ENCODE measurements at regions not wholly inside any gene's neighbourhood (a gene's known extent, or its start where the extent isn't known, plus 50 kb on each side); places are given as distances from the start of the nearest gene placed in this dataset.

- Mint-ChIP-seq H3K27me3 (peaks cover 9% of the 10 kb centered on the region), H3K27ac (no peak overlapping the region)
- CTCF ChIA-PET: no interaction called here
Observed at GRCh38 chr5:138631096-138631928, 56.1 kb upstream of the HSPA9 start.

GRCh38 chr5:138629392-138629791 is 54.2 kb upstream of the HSPA9 start:
- Mint-ChIP-seq H3K4me3 (no peak overlapping the region), H3K4me1 (no peaks in the 10 kb centered on the region), H3K36me3 (ENCODE audit: low read depth) (no peaks in the 10 kb centered on the region), H3K9me3 (no peaks in the 10 kb centered on the region), H3K27me3 (peaks cover 7% of the 10 kb centered on the region), H3K27ac (no peak overlapping the region)
- ChIA-PET CTCF (no interaction called here), POLR2A (no interaction called here)
- intact Hi-C loops (cut with micrococcal nuclease): no loop called here
- DNase-seq: no peak
- no peak for ATAC-seq (ENCODE audit: low read depth)
- TF ChIP-seq CTCF (IDR thresholded peaks at IDR 0.05): no peak

More at GRCh38 chr5:138631096-138631928, 56.1 kb upstream of the HSPA9 start:
- no peak for TF ChIP-seq CTCF (IDR thresholded peaks at IDR 0.05)
- no peaks in the 10 kb centered on the region for H3K4me1 Mint-ChIP-seq
- POLR2A ChIA-PET: no interaction called here
- H3K4me3 Mint-ChIP-seq: no peak overlapping the region
- DNase-seq: no peak
- H3K9me3 Mint-ChIP-seq: no peaks in the 10 kb centered on the region
- intact Hi-C loops (cut with micrococcal nuclease): no loop called here
- ATAC-seq (ENCODE audit: low read depth): no peak
- H3K36me3 Mint-ChIP-seq (ENCODE audit: low read depth): no peaks in the 10 kb centered on the region

GRCh38 chr5:138626333-138626944 is 51.2 kb upstream of the HSPA9 start:
- DNase-seq (no peak), ATAC-seq (ENCODE audit: low read depth) (no peak)
- Mint-ChIP-seq H3K9me3 (no peaks in the 10 kb centered on the region), H3K27me3 (peaks cover 7% of the 10 kb centered on the region), H3K36me3 (ENCODE audit: low read depth) (no peaks in the 10 kb centered on the region), H3K27ac (no peak overlapping the region), H3K4me1 (no peaks in the 10 kb centered on the region), H3K4me3 (no peak overlapping the region)
- CTCF ChIA-PET: no interaction called here
- POLR2A ChIA-PET: no interaction called here
- TF ChIP-seq CTCF (IDR thresholded peaks at IDR 0.05): no peak
- intact Hi-C loops (cut with micrococcal nuclease): no loop called here

GRCh38 chr5:138625134-138625533 is 49.9 kb upstream of the HSPA9 start:
- POLR2A ChIA-PET: no interaction called here
- no peak overlapping the region for H3K4me3 Mint-ChIP-seq
- no peak for TF ChIP-seq CTCF (IDR thresholded peaks at IDR 0.05)
- H3K27ac Mint-ChIP-seq: no peak overlapping the region
- no peaks in the 10 kb centered on the region for H3K4me1 Mint-ChIP-seq
- CTCF ChIA-PET: no interaction called here
- intact Hi-C loops (cut with micrococcal nuclease): no loop called here
- no peaks in the 10 kb centered on the region for H3K9me3 Mint-ChIP-seq
- peaks cover 11% of the 10 kb centered on the region for H3K27me3 Mint-ChIP-seq
- DNase-seq (no peak), ATAC-seq (ENCODE audit: low read depth) (no peak)
- H3K36me3 Mint-ChIP-seq (ENCODE audit: low read depth): no peaks in the 10 kb centered on the region

Data from activated B cell treated with CpG ODN at 0.5 μM for 24 hours (primary cell).